ENCODE measurements at regions not wholly inside any gene's neighbourhood (a gene's known extent, or its start where the extent isn't known, plus 50 kb on each side); places are given as distances from the start of the nearest gene placed in this dataset.

- ChIA-PET CTCF (no interaction called here), POLR2A (no interaction called here)
- no peak for DNase-seq (ENCODE audit: low read depth, low spot score)
- H3K4me3 ChIP-seq (ENCODE audit: low read depth, low read length): no peak overlapping the region
- TF ChIP-seq CTCF (IDR thresholded peaks at IDR 0.05; ENCODE audit: low read depth, low read length): no peak
- H3K9me3 ChIP-seq (ENCODE audit: control insufficient read depth, insufficient read depth, low read length): peaks cover 10% of the 10 kb centered on the region
- no peak overlapping the region for H3K27ac ChIP-seq (ENCODE audit: low read depth, low read length)
- no peaks in the 10 kb centered on the region for H3K27me3 ChIP-seq (ENCODE audit: control insufficient read depth, insufficient read depth, low read length)
Observed at GRCh38 chr14:98909251-98909944, 362.6 kb downstream of the BCL11B start.

GRCh38 chr14:98910061-98910460 is 361.9 kb downstream of the BCL11B start:
- POLR2A ChIA-PET: no interaction called here
- CTCF ChIA-PET: no interaction called here

GRCh38 chr14:98912655-98913054 is 359.3 kb downstream of the BCL11B start:
- Histone ChIP-seq H3K27ac (ENCODE audit: low read depth, low read length) (no peak overlapping the region), H3K27me3 (ENCODE audit: control insufficient read depth, insufficient read depth, low read length) (no peaks in the 10 kb centered on the region), H3K9me3 (ENCODE audit: control insufficient read depth, insufficient read depth, low read length) (peaks cover 3% of the 10 kb centered on the region), H3K4me3 (ENCODE audit: low read depth, low read length) (no peak overlapping the region)
- no peak for DNase-seq (ENCODE audit: low read depth, low spot score)
- ChIA-PET POLR2A (no interaction called here), CTCF (no interaction called here)
- TF ChIP-seq CTCF (IDR thresholded peaks at IDR 0.05; ENCODE audit: low read depth, low read length): no peak

More at GRCh38 chr14:98910061-98910460, 361.9 kb downstream of the BCL11B start:
- Histone ChIP-seq H3K27ac (ENCODE audit: low read depth, low read length) (no peak overlapping the region), H3K9me3 (ENCODE audit: control insufficient read depth, insufficient read depth, low read length) (peaks cover 6% of the 10 kb centered on the region), H3K4me3 (ENCODE audit: low read depth, low read length) (no peak overlapping the region), H3K27me3 (ENCODE audit: control insufficient read depth, insufficient read depth, low read length) (no peaks in the 10 kb centered on the region)
- TF ChIP-seq CTCF (IDR thresholded peaks at IDR 0.05; ENCODE audit: low read depth, low read length): no peak
- DNase-seq (ENCODE audit: low read depth, low spot score): no peak

- H3K4me3 ChIP-seq (ENCODE audit: low read depth, low read length): no peak overlapping the region
- DNase-seq (ENCODE audit: low read depth, low spot score): no peak
- TF ChIP-seq CTCF (IDR thresholded peaks at IDR 0.05; ENCODE audit: low read depth, low read length): no peak
- no peaks in the 10 kb centered on the region for H3K27me3 ChIP-seq (ENCODE audit: control insufficient read depth, insufficient read depth, low read length)
- H3K9me3 ChIP-seq (ENCODE audit: control insufficient read depth, insufficient read depth, low read length): peaks cover 3% of the 10 kb centered on the region
- POLR2A ChIA-PET: no interaction called here
- CTCF ChIA-PET: no interaction called here
- no peak overlapping the region for H3K27ac ChIP-seq (ENCODE audit: low read depth, low read length)
Observed at GRCh38 chr14:98913967-98914650, 357.9 kb downstream of the BCL11B start.

- Histone ChIP-seq H3K4me3 (ENCODE audit: low read depth, low read length) (no peak overlapping the region), H3K27me3 (ENCODE audit: control insufficient read depth, insufficient read depth, low read length) (no peaks in the 10 kb centered on the region), H3K27ac (ENCODE audit: low read depth, low read length) (no peak overlapping the region), H3K9me3 (ENCODE audit: control insufficient read depth, insufficient read depth, low read length) (peaks cover 10% of the 10 kb centered on the region)
- ChIA-PET CTCF (no interaction called here), POLR2A (no interaction called here)
- no peak for TF ChIP-seq CTCF (IDR thresholded peaks at IDR 0.05; ENCODE audit: low read depth, low read length)
- no peak for DNase-seq (ENCODE audit: low read depth, low spot score)
Observed at GRCh38 chr14:98914942-98915341, 357.1 kb downstream of the BCL11B start.

Data from AG04450 (cell line).